Neutrophil (primary cell): ENCODE measurements at regions not wholly inside any gene's neighbourhood (a gene's known extent, or its start where the extent isn't known, plus 50 kb on each side); places are given as distances from the start of the nearest gene placed in this dataset.

ENCODE experiments used
- H3K27ac ChIP-seq: fragments of 200-600 bp; sonication (generic); 2 replicates; pipeline ENCODE4 v1.5.1; 2016; ENCODE audit warnings: mild to moderate bottlenecking, moderate library complexity
- H3K27me3 ChIP-seq: fragments of 200-600 bp; sonication (generic); 2 replicates; pipeline ENCODE4 v1.6.0; 2016; ENCODE audit warnings: mild to moderate bottlenecking
- H3K36me3 ChIP-seq: fragments of 200-600 bp; sonication (generic); 2 replicates; pipeline ENCODE4 v1.5.1; 2017
- H3K4me1 ChIP-seq, 2 experiments: fragments of 200-600 bp in 1 of 2; sonication (generic) in 1 of 2; 1 replicate in 1 of 2; 2 replicates in 1 of 2; pipeline versions ENCODE4 v1.5.1 to v1.6.1; 2013 to 2016; ENCODE audit warnings: low read depth in 1 of 2, low read length in 1 of 2, mild to moderate bottlenecking in 1 of 2, moderate library complexity in 1 of 2; ENCODE audit not compliant: control insufficient read depth in 1 of 2, insufficient read depth in 1 of 2
- H3K4me3 ChIP-seq, 2 experiments: fragments of 200-600 bp in 1 of 2; sonication (generic) in 1 of 2; 1 replicate in 1 of 2; 2 replicates in 1 of 2; pipeline ENCODE4 v1.5.1; 2013 to 2016; ENCODE audit warnings: low read depth in 1 of 2, low read length in 1 of 2, mild to moderate bottlenecking in 1 of 2, moderate library complexity in 1 of 2
- H3K9me3 ChIP-seq: fragments of 200-600 bp; sonication (generic); 2 replicates; pipeline ENCODE4 v1.5.1; 2016
- CTCF ChIP-seq: fragments of 200-600 bp; sonication (generic); IDR thresholded peaks from 2 replicates; pipeline ENCODE4 v1.5.1; 2016; ENCODE audit warnings: antibody characterized with exemption

DNA sequence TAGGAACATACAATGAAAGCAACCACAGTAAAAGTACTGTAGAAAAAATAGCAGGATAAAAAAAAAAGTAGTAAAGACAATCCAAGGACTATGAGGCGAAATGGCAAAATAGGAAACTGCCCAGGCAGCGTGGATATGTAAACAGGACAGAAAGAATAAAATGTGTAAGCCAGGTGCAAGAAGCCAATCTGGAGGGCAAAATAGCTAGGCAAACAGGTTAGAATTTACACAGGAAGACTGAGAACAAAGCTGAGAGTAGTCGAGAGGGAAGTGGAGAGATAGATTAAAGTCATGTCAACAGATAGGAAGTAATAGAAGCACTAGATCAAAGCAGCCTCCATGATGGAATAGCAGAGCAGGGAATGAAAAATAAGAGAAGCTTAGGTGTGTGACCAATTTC, 124.2 kb upstream of the B3GALT2 start:
- no peaks in the 10 kb centered on the region for H3K36me3 ChIP-seq
- no peak overlapping the region for H3K27ac ChIP-seq
- H3K9me3 ChIP-seq: no peaks in the 10 kb centered on the region
- TF ChIP-seq CTCF: no peak
- H3K27me3 ChIP-seq: no peaks in the 10 kb centered on the region
- H3K4me1 ChIP-seq: no peaks in the 10 kb centered on the region
- H3K4me3 ChIP-seq: no peak overlapping the region

DNA sequence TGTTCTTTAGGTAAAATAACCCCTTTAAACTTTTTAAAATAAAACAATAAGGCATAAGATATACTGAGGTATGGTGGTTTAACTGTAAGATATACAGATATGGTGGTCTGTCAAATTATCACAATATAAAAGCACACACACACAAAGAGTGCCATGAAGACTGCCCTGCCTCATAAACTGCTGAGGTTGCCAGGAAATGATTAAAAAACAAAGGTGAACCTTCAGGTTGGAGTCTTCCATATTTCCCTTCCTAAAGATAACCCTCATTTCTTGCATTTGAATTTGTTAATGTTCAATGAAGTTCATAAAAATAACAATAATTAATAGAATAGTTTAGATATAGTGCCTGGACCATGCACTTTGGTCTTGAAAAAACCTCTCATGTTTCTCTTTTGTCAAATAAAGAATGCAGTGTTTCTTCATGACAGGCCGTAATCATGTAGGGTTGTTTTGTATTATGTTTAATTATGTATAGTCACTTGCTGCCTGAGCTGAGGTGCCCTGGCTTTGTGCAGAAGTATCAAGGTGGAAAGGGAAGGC, 123.6 kb upstream of the B3GALT2 start:
- Histone ChIP-seq H3K27ac (no peak overlapping the region), H3K36me3 (no peaks in the 10 kb centered on the region), H3K4me3 (no peak overlapping the region), H3K27me3 (no peaks in the 10 kb centered on the region), H3K4me1 (no peaks in the 10 kb centered on the region), H3K9me3 (no peaks in the 10 kb centered on the region)
- no peak for TF ChIP-seq CTCF

GRCh38 chr1:193308438-193308837, 122.0 kb upstream of the B3GALT2 start:
- H3K4me1 ChIP-seq: no peaks in the 10 kb centered on the region
- no peaks in the 10 kb centered on the region for H3K36me3 ChIP-seq
- H3K27me3 ChIP-seq: no peaks in the 10 kb centered on the region
- no peak overlapping the region for H3K4me3 ChIP-seq
- TF ChIP-seq CTCF: no peak
- H3K27ac ChIP-seq: no peak overlapping the region
- H3K9me3 ChIP-seq: no peaks in the 10 kb centered on the region

DNA sequence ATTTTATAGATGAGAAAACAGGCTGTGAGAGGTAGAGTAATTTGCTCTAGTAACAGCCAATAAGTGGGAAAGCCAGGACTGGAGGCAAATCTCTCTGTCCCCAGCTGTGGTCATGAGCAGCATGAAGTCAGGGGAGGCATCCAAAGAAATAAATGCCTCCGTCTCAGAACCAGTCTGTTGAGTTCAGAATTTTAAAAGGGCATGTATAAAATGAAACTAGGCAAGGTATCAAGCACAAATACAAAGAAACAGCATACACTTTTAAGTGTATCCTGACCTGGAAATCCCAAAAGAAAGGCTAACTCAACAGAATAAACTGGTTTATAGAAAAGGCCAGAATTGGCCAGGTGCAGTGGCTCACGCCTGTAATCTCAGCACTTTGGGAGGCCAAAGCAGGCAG, 120.0 kb upstream of the B3GALT2 start:
- Histone ChIP-seq H3K4me1 (no peaks in the 10 kb centered on the region), H3K36me3 (no peaks in the 10 kb centered on the region), H3K27ac (no peak overlapping the region), H3K4me3 (no peak overlapping the region), H3K27me3 (no peaks in the 10 kb centered on the region), H3K9me3 (no peaks in the 10 kb centered on the region)
- TF ChIP-seq CTCF: no peak
